IPS-18a (cell line): ENCODE measurements at regions not wholly inside any gene's neighbourhood (a gene's known extent, or its start where the extent isn't known, plus 50 kb on each side); places are given as distances from the start of the nearest gene placed in this dataset.
"Not testable (repeated sequence)": the region's sequence is repeated elsewhere in the genome, so short reads cannot be mapped to it uniquely, and the experiment has no call there.

Source experiments
- H3K27ac ChIP-seq: one replicate; pipeline ENCODE4 v1.5.1; 2013; ENCODE audit warnings: low read length
- H3K27me3 ChIP-seq: one replicate; pipeline ENCODE4 v1.6.1; 2013; ENCODE audit warnings: mild to moderate bottlenecking, low read length; ENCODE audit not compliant: control insufficient read depth, insufficient read depth
- H3K36me3 ChIP-seq: one replicate; pipeline ENCODE4 v1.6.1; 2013; ENCODE audit warnings: low read depth, low read length; ENCODE audit not compliant: control insufficient read depth
- H3K4me1 ChIP-seq: one replicate; pipeline ENCODE4 v1.6.1; 2013; ENCODE audit warnings: low read depth, low read length; ENCODE audit not compliant: control insufficient read depth
- H3K4me3 ChIP-seq: one replicate; pipeline ENCODE4 v1.5.1; 2013; ENCODE audit warnings: low read length
- H3K9ac ChIP-seq: one replicate; pipeline ENCODE4 v1.6.1; 2013; ENCODE audit warnings: mild to moderate bottlenecking, low read length, moderate library complexity
- H3K9me3 ChIP-seq: one replicate; pipeline ENCODE4 v1.6.1; 2013; ENCODE audit warnings: low read depth, low read length; ENCODE audit not compliant: control insufficient read depth

DNA sequence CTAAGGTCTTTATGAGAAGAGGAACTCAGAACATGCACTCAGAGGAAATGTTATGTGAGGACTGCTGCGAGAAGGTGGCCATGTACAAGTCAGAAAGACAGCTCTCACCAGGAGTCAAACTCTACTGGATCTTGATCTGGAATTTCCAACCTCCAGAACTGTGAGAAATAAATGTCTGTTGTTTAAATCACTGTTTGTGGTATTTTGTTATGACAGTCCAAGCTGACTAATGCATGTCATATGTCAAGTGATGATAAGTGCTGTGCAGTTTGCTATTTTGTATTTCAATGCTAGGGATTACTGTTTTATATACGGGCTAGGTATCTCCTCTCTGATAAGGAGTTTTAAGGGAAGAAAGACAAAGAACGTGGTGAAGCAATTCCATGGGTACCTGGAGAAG is 162.3 kb downstream of the CPEB2 start:
- Histone ChIP-seq H3K27me3 (no peaks in the 10 kb centered on the region), H3K9me3 (no peaks in the 10 kb centered on the region), H3K36me3 (no peaks in the 10 kb centered on the region), H3K9ac (no peak overlapping the region), H3K27ac (no peak overlapping the region), H3K4me1 (peaks cover 29% of the 10 kb centered on the region), H3K4me3 (no peak overlapping the region)

DNA sequence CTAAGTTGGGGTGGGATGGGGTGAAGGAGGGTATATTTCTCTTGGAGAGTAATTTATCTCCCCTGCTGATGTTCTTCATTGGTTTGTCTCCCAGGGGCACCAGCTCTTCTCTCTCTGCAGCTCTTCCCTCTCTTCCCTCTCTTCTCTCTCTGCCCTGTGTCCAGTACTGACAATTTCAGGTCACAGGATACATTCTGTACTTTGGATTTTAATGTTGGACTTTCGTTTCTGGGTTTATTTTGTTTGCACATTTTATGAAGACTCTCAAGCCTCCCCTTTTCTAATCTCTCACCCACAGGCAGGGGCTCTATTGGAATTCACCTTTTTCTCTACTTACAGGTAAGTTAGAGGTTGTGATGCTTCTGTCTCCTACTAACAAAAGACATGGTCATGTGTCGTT is 165.5 kb downstream of the CPEB2 start:
- Histone ChIP-seq H3K27me3 (no peaks in the 10 kb centered on the region), H3K9me3 (peaks cover 7% of the 10 kb centered on the region)

DNA sequence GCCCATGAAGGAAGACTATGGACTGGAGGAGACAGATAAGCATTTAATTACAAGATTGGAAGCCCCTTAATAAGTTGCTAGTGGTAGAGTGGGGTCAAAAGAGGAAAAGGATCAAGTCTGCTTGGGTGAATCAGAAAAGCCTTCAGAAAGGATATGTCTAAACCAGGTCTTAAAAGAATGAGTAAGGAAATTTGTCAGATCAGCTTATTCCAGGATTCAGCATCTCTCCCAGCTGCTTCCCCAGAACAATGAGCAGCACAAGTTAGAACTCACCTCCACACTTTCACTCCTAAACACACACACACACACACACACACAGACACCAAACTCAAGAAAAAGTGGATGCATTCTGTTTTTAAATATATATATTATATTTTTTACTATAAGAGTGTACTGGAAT is 166.5 kb downstream of the CPEB2 start:
- Histone ChIP-seq H3K36me3 (no peaks in the 10 kb centered on the region), H3K4me1 (no peaks in the 10 kb centered on the region)

More for the DNA sequence above, 165.5 kb downstream of the CPEB2 start:
- Histone ChIP-seq H3K4me1 (peaks cover 8% of the 10 kb centered on the region), H3K4me3 (no peak overlapping the region), H3K27ac (no peak overlapping the region), H3K36me3 (no peaks in the 10 kb centered on the region), H3K9ac (no peak overlapping the region)

DNA sequence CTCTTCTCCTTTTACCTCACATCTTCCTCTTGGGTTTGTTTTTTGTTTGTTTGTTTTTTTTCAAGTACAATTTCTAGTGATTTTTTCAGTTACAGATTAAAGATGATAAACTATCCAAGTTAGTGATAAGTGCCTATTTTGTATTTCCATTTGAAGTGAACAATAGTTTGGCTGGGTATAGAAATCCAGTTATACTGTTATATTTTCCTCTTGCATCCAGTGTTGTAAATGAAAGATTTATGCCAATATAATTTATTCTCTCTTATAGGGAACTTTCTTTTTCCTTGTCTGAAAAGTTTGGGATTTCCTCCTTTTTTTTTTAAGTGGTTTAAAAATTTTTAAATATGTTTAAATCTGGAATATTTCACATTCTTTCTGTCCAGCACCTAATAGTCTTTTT is 169.4 kb downstream of the CPEB2 start:
- H3K9ac ChIP-seq: no peak overlapping the region
- H3K9me3 ChIP-seq: peaks cover 11% of the 10 kb centered on the region
- H3K27ac ChIP-seq: no peak overlapping the region
- no peak overlapping the region for H3K4me3 ChIP-seq
- H3K4me1 ChIP-seq: no peaks in the 10 kb centered on the region
- no peaks in the 10 kb centered on the region for H3K36me3 ChIP-seq
- H3K27me3 ChIP-seq: no peaks in the 10 kb centered on the region

More for the DNA sequence above, 166.5 kb downstream of the CPEB2 start:
- Histone ChIP-seq H3K27ac (no peak overlapping the region), H3K9ac (no peak overlapping the region), H3K4me3 (no peak overlapping the region), H3K9me3 (peaks cover 11% of the 10 kb centered on the region), H3K27me3 (no peaks in the 10 kb centered on the region)

DNA sequence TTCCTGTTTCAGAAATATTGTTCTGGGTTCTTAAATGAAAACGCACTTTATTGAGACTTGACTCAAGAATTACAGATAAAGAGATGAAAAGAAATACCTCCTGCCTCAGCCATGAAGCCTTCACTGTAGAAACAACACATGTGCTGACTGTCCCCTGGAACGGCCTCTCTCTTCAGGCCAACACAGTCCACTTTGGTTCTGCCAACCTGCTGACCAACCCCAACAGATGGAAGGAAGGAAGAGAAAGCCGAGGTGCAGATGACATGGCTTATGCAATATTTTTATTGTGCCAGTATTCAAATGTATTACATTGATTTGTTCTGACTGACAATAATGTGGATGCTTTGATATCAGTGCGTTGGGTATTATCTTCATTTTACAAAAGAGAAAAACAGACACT is 171.0 kb downstream of the CPEB2 start:
- H3K27ac ChIP-seq: no peak overlapping the region
- no peaks in the 10 kb centered on the region for H3K36me3 ChIP-seq
- no peaks in the 10 kb centered on the region for H3K27me3 ChIP-seq

DNA sequence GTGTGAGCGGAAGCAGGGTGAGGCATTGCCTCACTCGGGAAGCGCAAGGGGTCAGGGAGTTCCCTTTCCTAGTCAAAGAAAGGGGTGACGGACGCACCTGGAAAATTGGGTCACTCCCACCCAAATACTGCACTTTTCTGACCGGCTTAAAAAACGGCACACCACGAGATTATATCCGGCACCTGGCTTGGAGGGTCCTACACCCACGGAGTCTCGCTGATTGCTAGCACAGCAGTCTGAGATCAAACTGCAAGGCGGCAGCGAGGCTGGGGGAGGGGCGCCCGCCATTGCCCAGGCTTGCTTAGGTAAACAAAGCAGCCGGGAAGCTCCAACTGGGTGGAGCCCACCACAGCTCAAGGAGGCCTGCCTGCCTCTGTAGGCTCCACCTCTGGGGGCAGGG is 171.9 kb downstream of the CPEB2 start:
- not testable (repeated sequence) for H3K4me1 ChIP-seq, H3K9ac ChIP-seq, H3K27me3 ChIP-seq, H3K27ac ChIP-seq, H3K36me3 ChIP-seq, H3K4me3 ChIP-seq
- H3K9me3 ChIP-seq: peaks cover 11% of the 10 kb centered on the region

More for the DNA sequence above, 171.0 kb downstream of the CPEB2 start:
- no peaks in the 10 kb centered on the region for H3K4me1 ChIP-seq
- no peak overlapping the region for H3K4me3 ChIP-seq
- no peak overlapping the region for H3K9ac ChIP-seq
- H3K9me3 ChIP-seq: peaks cover 11% of the 10 kb centered on the region

DNA sequence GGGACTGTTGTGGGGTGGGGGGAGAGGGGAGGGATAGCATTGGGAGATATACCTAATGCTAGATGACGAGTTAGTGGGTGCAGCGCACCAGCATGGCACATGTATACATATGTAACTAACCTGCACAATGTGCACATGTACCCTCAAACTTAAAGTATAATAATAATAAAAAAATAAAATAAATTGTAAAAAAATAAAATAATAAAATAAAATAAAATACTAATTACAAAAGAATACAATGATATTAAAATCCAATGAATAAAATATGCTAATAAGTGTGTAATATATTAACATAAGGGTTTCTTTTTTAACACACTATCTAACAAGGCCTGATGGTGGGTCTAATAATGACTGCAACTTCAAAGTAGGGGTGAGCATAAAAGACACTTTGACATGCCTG is 177.6 kb downstream of the CPEB2 start:
- not testable (repeated sequence) for H3K4me1 ChIP-seq, H3K27me3 ChIP-seq, H3K4me3 ChIP-seq, H3K27ac ChIP-seq, H3K9me3 ChIP-seq, H3K36me3 ChIP-seq, H3K9ac ChIP-seq

DNA sequence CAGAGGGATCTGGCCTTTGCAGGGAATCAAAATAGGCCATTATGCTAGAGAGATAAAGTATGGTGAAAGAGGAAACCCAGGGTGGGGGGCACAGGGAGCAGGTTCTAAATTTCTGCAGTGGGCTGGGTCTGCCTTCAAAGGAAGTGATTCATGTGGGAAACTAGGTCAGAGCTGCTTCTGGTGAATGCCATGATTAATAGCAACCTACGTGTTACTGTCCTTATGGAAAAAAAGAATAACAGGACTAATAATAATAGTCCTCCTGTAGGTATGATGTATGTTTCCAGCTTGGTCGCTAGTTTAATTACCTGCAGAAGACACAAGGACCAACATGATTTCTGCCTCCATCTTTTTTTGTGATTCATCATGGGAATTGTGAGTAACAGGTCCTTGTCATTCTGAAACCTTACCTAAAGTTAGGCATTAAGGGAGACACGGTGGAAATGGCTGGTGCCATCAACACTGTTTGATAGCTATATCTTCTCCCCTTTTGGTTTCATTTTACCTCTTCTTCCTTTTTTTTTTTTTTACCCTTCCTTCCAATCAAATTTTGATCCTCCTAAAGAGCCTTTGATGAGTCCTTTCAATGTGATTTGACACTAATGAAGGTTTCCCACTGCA is 180.4 kb downstream of the CPEB2 start:
- no peaks in the 10 kb centered on the region for H3K27me3 ChIP-seq
- H3K9me3 ChIP-seq: no peaks in the 10 kb centered on the region
- H3K4me1 ChIP-seq: no peaks in the 10 kb centered on the region
- H3K9ac ChIP-seq: no peak overlapping the region
- no peaks in the 10 kb centered on the region for H3K36me3 ChIP-seq
- H3K4me3 ChIP-seq: no peak overlapping the region
- no peak overlapping the region for H3K27ac ChIP-seq

DNA sequence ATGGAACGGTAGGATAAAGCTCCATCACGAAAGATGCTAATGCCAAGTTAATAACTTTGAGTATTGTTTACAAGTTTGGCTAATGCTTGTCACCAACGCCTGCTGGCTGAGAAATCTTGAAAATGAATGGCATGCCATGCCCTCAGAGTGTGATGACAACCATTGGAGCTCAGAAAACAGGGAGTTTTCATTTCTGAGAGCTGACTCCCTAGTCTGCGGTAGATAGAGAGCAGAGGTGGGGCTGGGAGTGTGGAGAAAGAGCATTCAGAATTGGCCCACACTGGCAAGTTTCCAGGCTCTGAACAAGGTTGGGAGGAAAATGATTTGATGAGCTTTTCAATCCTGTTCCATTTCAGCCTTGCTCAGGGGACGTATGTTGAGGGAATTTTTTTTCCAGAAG is 183.9 kb downstream of the CPEB2 start:
- Histone ChIP-seq H3K4me3 (no peak overlapping the region), H3K27ac (no peak overlapping the region), H3K9ac (no peak overlapping the region), H3K9me3 (no peaks in the 10 kb centered on the region), H3K27me3 (no peaks in the 10 kb centered on the region), H3K36me3 (no peaks in the 10 kb centered on the region), H3K4me1 (no peaks in the 10 kb centered on the region)

DNA sequence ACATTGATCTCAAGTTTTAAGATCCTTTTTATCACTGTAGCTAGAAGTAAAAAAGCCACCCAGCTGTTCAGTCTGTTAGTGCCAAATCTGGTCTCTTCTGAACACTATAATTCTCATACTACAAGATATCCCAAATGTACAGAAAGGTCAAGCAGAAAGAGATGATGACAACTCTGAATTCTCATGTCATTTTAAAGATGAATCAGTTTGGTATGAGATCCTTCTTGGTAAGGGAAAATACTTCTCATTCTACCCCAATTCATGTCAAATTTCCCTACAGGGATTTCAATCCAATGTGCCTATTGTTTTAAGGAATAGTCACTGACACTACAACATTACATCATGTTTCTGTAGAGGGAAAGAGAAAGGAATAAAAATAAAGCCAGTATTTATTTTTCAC is 184.5 kb downstream of the CPEB2 start:
- Histone ChIP-seq H3K4me3 (no peak overlapping the region), H3K27me3 (no peaks in the 10 kb centered on the region), H3K9ac (no peak overlapping the region), H3K27ac (no peak overlapping the region), H3K4me1 (no peaks in the 10 kb centered on the region), H3K36me3 (no peaks in the 10 kb centered on the region), H3K9me3 (no peaks in the 10 kb centered on the region)

DNA sequence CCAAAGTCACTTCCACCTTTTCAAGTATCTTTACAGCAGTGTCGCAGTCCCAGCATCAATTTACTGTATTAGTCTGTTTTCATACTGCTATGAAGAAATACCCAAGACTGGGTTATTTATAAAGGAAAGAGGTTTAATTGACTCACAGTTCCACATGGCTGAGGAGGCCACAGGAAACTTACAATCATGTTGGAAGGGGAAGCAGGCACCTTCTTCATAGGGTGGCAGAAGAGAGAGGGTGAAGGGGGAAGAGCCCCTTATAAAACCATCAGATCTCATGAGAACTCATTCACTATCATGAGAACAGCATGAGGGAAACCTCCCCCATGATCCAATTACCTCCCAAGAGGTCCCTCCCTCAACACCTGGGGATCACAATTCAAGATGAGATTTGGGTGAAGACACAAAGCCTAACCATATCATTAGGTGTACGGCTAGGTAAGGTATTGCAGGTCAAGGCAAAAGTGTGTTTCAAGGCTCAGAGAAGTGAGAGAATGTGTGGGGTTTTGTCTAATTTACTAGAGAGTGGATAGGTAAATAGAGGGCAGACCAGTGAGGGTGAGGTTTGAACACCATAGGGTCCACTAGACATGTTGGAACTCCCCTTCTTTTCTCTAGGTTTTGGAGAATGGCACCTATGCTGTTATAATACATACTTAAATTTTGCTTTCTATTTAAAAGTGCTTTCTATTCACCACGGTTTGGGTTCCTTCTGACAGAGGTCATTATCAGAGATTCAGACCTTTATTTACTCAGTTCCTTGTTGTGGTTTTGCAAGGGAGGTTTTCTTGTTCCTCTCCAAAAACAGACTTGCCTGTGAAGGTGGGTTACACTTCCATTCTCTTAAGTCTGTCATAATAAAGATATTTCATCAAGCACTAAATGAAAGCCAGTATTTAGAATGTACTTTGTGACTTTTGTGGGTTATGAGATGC is 186.6 kb downstream of the CPEB2 start:
- no peaks in the 10 kb centered on the region for H3K4me1 ChIP-seq
- no peaks in the 10 kb centered on the region for H3K36me3 ChIP-seq
- no peak overlapping the region for H3K27ac ChIP-seq
- H3K4me3 ChIP-seq: no peak overlapping the region
- H3K9me3 ChIP-seq: no peaks in the 10 kb centered on the region
- no peak overlapping the region for H3K9ac ChIP-seq
- no peaks in the 10 kb centered on the region for H3K27me3 ChIP-seq

DNA sequence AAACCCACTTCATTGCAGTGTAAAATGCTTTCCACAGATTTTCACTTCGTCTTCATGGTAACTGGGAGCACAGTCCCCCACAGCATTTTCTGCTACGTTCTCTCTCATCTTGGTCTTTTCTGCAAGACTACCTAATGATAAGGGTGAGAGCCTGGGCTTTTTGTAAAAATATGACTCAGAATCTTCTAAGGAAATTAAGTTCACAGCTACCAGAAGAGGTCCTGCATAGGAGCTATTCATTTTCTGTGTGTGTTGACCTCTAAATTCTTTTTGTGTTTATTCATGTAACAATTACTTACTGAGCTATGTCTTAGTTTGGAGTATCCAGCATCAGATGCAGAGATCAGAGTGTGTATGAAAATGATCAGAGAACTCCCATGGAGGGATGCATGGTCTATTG is 192.2 kb downstream of the CPEB2 start:
- no peaks in the 10 kb centered on the region for H3K36me3 ChIP-seq
- H3K9me3 ChIP-seq: no peaks in the 10 kb centered on the region
- no peak overlapping the region for H3K9ac ChIP-seq
- H3K4me3 ChIP-seq: no peak overlapping the region
- no peaks in the 10 kb centered on the region for H3K27me3 ChIP-seq
- H3K27ac ChIP-seq: no peak overlapping the region
- peaks cover 32% of the 10 kb centered on the region for H3K4me1 ChIP-seq
